PC-3 (cell line): ENCODE measurements at regions not wholly inside any gene's neighbourhood (a gene's known extent, or its start where the extent isn't known, plus 50 kb on each side); places are given as distances from the start of the nearest gene placed in this dataset.

Experiments
- EZH2phosphoT487 ChIP-seq: fragments of 300-600 bp; sonication (generic); IDR thresholded peaks from 2 replicates; pipeline ENCODE4 v1.6.1; 2018; ENCODE audit warnings: mild to moderate bottlenecking, antibody characterized with exemption, low read length, borderline replicate concordance
- TF ChIP-seq, protein P1 (sequence below): fragments of 300-600 bp; sonication (generic); conservative IDR thresholded peaks from 2 replicates; pipeline ENCODE4 v1.5.1; 2017; ENCODE audit warnings: antibody characterized with exemption, low read depth, mild to moderate bottlenecking, low read length

GRCh38 chr3:137343283-137343682 lies 385.5 kb downstream of the IL20RB start:
- TF ChIP-seq, protein P1, sequence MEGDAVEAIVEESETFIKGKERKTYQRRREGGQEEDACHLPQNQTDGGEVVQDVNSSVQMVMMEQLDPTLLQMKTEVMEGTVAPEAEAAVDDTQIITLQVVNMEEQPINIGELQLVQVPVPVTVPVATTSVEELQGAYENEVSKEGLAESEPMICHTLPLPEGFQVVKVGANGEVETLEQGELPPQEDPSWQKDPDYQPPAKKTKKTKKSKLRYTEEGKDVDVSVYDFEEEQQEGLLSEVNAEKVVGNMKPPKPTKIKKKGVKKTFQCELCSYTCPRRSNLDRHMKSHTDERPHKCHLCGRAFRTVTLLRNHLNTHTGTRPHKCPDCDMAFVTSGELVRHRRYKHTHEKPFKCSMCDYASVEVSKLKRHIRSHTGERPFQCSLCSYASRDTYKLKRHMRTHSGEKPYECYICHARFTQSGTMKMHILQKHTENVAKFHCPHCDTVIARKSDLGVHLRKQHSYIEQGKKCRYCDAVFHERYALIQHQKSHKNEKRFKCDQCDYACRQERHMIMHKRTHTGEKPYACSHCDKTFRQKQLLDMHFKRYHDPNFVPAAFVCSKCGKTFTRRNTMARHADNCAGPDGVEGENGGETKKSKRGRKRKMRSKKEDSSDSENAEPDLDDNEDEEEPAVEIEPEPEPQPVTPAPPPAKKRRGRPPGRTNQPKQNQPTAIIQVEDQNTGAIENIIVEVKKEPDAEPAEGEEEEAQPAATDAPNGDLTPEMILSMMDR: no peak
- no peak for TF ChIP-seq EZH2phosphoT487
